GM12878 (cell line): ENCODE measurements at regions not wholly inside any gene's neighbourhood (a gene's known extent, or its start where the extent isn't known, plus 50 kb on each side); places are given as distances from the start of the nearest gene placed in this dataset.

Experiments used
- ATAC-seq: fragments of 200-7000 bp; cut with Tn5 transposase; 3 replicates; pipeline ENCODE4 v1.9.1; 2020; ENCODE audit warnings: mild to moderate bottlenecking, moderate library complexity
- BruUV-seq: library from RNA; stranded (reverse); fragments of 400-500 nt; replicated peaks from 2 replicates; lab custom pipeline; 2021; lab: Mats Ljungman, UMichigan
- CTCF ChIA-PET: fragments of 300-600 bp; sonication (Branson Sonifier 250); formaldehyde crosslinking; extraction: SDS; loops from one replicate; lab custom pipeline; 2021; ENCODE audit warnings: inconsistent platforms; lab: Yijun Ruan, JAX
- POLR2A ChIA-PET: fragments of 350-600 bp; formaldehyde crosslinking; extraction: SDS; loops from one replicate; lab custom pipeline; 2021; ENCODE audit warnings: inconsistent platforms; lab: Charles Lee
- RAD21 ChIA-PET: fragments of 300-600 bp; sonication (Branson Sonifier 250); formaldehyde crosslinking; loops from one replicate; lab custom pipeline; 2023; ENCODE audit warnings: antibody characterized with exemption; ENCODE audit not compliant: unreplicated experiment; lab: Charles Lee
- SMC1A ChIA-PET: fragments of 300-600 bp; sonication (Branson Sonifier 250); formaldehyde crosslinking; loops from one replicate; lab custom pipeline; 2023; ENCODE audit not compliant: unreplicated experiment, uncharacterized antibody; lab: Charles Lee
- DNase-seq: peaks from one replicate; pipeline ENCODE4 v3.0.0-alpha.2; 2011; ENCODE audit warnings: low read depth, low spot score
- FAIRE-seq: peaks from 3 replicates; lab custom pipeline; 2011; peaks lifted over from hg19 to GRCh38; lab: Jason Lieb, UNC
- H2AFZ ChIP-seq: 2 replicates; pipeline ENCODE4 v1.6.0; 2011; ENCODE audit warnings: low read depth, low read length, control low read depth; ENCODE audit not compliant: control insufficient read depth
- H3K27ac ChIP-seq: 2 replicates; pipeline ENCODE4 v1.5.1; 2011; ENCODE audit warnings: control low read depth; ENCODE audit not compliant: control insufficient read depth, insufficient read depth
- H3K27me3 ChIP-seq, 2 experiments: replicated peaks in 1 of 2; 2 replicates each; pipeline versions ENCODE4 v1.6.0 to v1.6.1; 2011; ENCODE audit warnings: low read length in 1 of 2; ENCODE audit not compliant: control insufficient read depth in 2 of 2, insufficient read depth in 2 of 2
- H3K36me3 ChIP-seq, 2 experiments: 2 replicates each; pipeline ENCODE4 v1.5.1; 2011; ENCODE audit warnings: low read length in 1 of 2; ENCODE audit not compliant: control insufficient read depth in 2 of 2, insufficient read depth in 2 of 2
- H3K4me1 ChIP-seq: 2 replicates; pipeline ENCODE4 v1.6.1; 2011; ENCODE audit warnings: mild to moderate bottlenecking, low read length, moderate library complexity, mixed read lengths; ENCODE audit not compliant: control insufficient read depth, insufficient read depth
- H3K4me2 ChIP-seq: 2 replicates; pipeline ENCODE4 v1.6.0; 2011; ENCODE audit warnings: control low read depth; ENCODE audit not compliant: control insufficient read depth, insufficient read depth
- H3K4me3 ChIP-seq: fragments of 200-600 bp; sonication (generic); 2 replicates; pipeline ENCODE4 v1.5.1; 2016
- H3K79me2 ChIP-seq: 2 replicates; pipeline ENCODE4 v1.6.0; 2011; ENCODE audit warnings: low read length; ENCODE audit not compliant: control insufficient read depth, insufficient read depth
- H3K9ac ChIP-seq: 2 replicates; pipeline ENCODE4 v1.8.0; 2011; ENCODE audit warnings: low read length, control low read depth, mixed read lengths; ENCODE audit not compliant: control insufficient read depth, insufficient read depth
- H3K9me3 ChIP-seq: replicated peaks from 3 replicates; pipeline ENCODE4 v1.5.1; 2011; ENCODE audit warnings: mild to moderate bottlenecking, low read length; ENCODE audit not compliant: control insufficient read depth, insufficient read depth
- H4K20me1 ChIP-seq: 2 replicates; pipeline ENCODE4 v1.6.0; 2011; ENCODE audit not compliant: control insufficient read depth, insufficient read depth
- ASH2L ChIP-seq: fragments of 300-600, 200-600 bp; sonication (generic); IDR thresholded peaks from 2 replicates; pipeline ENCODE4 v1.6.1; 2017; ENCODE audit warnings: low read depth, mild to moderate bottlenecking, borderline replicate concordance
- ATF2 ChIP-seq: IDR thresholded peaks from 2 replicates; pipeline ENCODE4 v1.6.1; 2012; ENCODE audit warnings: low read length, inconsistent platforms
- BRCA1 ChIP-seq: IDR thresholded peaks from 2 replicates; pipeline ENCODE4 v1.6.1; 2011; ENCODE audit warnings: low read depth, low read length, improper control_type of control experiment
- HDAC2 ChIP-seq: fragments of 200-600 bp; sonication (generic); IDR thresholded peaks from 2 replicates; pipeline ENCODE4 v1.6.1; 2017
- IKZF2 ChIP-seq, 2 experiments: fragments of 450-650 bp; IDR thresholded peaks; 2 replicates each; pipeline ENCODE4 v1.6.1; 2017; ENCODE audit warnings: mild to moderate bottlenecking in 2 of 2, moderate library complexity in 2 of 2
- KLF5 ChIP-seq: fragments of 450-650 bp; IDR thresholded peaks from 2 replicates; pipeline ENCODE4 v1.6.1; 2014; ENCODE audit warnings: mild to moderate bottlenecking; ENCODE audit not compliant: partially characterized antibody
- MAX ChIP-seq: IDR thresholded peaks from 2 replicates; pipeline ENCODE4 v1.6.1; 2012; ENCODE audit warnings: low read depth, low read length, improper control_type of control experiment
- MLLT1 ChIP-seq: fragments of 450-650 bp; IDR thresholded peaks from 2 replicates; pipeline ENCODE4 v1.6.1; 2016; ENCODE audit warnings: mild to moderate bottlenecking
- MTA2 ChIP-seq: fragments of 450-650 bp; IDR thresholded peaks from 2 replicates; pipeline ENCODE4 v1.6.1; 2016; ENCODE audit warnings: low read depth, mild to moderate bottlenecking, moderate library complexity
- MXI1 ChIP-seq: fragments of 150-350 bp; IDR thresholded peaks from 2 replicates; pipeline ENCODE4 v1.6.1; 2011; ENCODE audit warnings: low read depth, mild to moderate bottlenecking, inconsistent platforms, low read length, improper control_type of control experiment
- NFIC ChIP-seq: IDR thresholded peaks from 2 replicates; pipeline ENCODE4 v1.6.1; 2012; ENCODE audit warnings: low read depth, mild to moderate bottlenecking, inconsistent platforms, low read length, moderate library complexity
- NRF1 ChIP-seq: conservative IDR thresholded peaks from 2 replicates; pipeline ENCODE4 v1.6.1; 2011; ENCODE audit warnings: mild to moderate bottlenecking, low read depth, low read length, improper control_type of control experiment
- RB1 ChIP-seq: fragments of 450-650 bp; formaldehyde crosslinking; IDR thresholded peaks from 2 replicates; pipeline ENCODE4 v1.6.1; 2017; ENCODE audit warnings: mild to moderate bottlenecking, borderline replicate concordance
- SREBF2 ChIP-seq: IDR thresholded peaks from 2 replicates; pipeline ENCODE4 v1.6.1; 2012; ENCODE audit warnings: mild to moderate bottlenecking, low read length
- TBL1XR1 ChIP-seq: IDR thresholded peaks from 2 replicates; pipeline ENCODE4 v1.6.1; 2012; ENCODE audit warnings: low read depth, low read length, improper control_type of control experiment
- TCF12 ChIP-seq: IDR thresholded peaks from 2 replicates; pipeline ENCODE4 v1.6.1; 2011; ENCODE audit warnings: low read depth, mild to moderate bottlenecking, low read length
- TCF3 ChIP-seq: IDR thresholded peaks from 2 replicates; pipeline ENCODE4 v1.6.1; 2012; ENCODE audit warnings: low read depth, mild to moderate bottlenecking, low read length, borderline replicate concordance; ENCODE audit not compliant: insufficient read depth
- ZNF24 ChIP-seq: fragments of 450-650 bp; IDR thresholded peaks from 2 replicates; pipeline ENCODE4 v1.6.1; 2017; ENCODE audit warnings: antibody characterized with exemption, mild to moderate bottlenecking
- ZNF592 ChIP-seq: fragments of 450-650 bp; IDR thresholded peaks from 2 replicates; pipeline ENCODE4 v1.6.1; 2017; ENCODE audit warnings: mild to moderate bottlenecking, moderate library complexity
- WGBS: methylation state at CpG from one replicate; pipeline ENCODE4 v1.1.6; 2016; ENCODE audit warnings: low lambda C conversion rate; ENCODE audit not compliant: insufficient replicate concordance, insufficient coverage; ENCODE audit errors: missing lambda C conversion rate; 5-methylcytosine and 5-hydroxymethylcytosine counted together
- in situ Hi-C: fragments of 300-500 bp; cut with MboI; formaldehyde crosslinking; loops from 9 replicates; pipeline ENCODE4 v1.14.3; 2018; ENCODE audit warnings: mixed read lengths
- intact Hi-C: fragments of 100-400 bp; cut with micrococcal nuclease; formaldehyde crosslinking; loops from one replicate; pipeline ENCODE4 v1.14.2; 2022; ENCODE audit not compliant: unreplicated experiment

GRCh38 chr2:185441486-185442005, 297.1 kb upstream of the FSIP2 start (continued):
- TF ChIP-seq TCF12 (no peak), IKZF2 (IDR thresholded peaks at IDR 0.05) (no peak), BRCA1 (no peak), ASH2L (no peak), MTA2 (no peak), MXI1 (no peak)

- in situ Hi-C loops (no loop called here), intact Hi-C loops (no loop called here)
- Histone ChIP-seq H3K4me2 (no peak overlapping the region), H3K27me3 (no peaks in the 10 kb centered on the region), H3K4me1 (no peaks in the 10 kb centered on the region), H3K4me3 (no peak overlapping the region), H3K79me2 (no peaks in the 10 kb centered on the region), H4K20me1 (no peaks in the 10 kb centered on the region), H3K27ac (no peak overlapping the region), H3K36me3 (no peaks in the 10 kb centered on the region), H3K9me3 (no peaks in the 10 kb centered on the region), H2AFZ (no peak overlapping the region), H3K9ac (no peak overlapping the region)
- BruUV-seq = no TSS peak
- SMC1A ChIA-PET = no interaction called here
- 56% methylated on average over 2 of the region's 2 CpGs for WGBS
- RAD21 ChIA-PET = no interaction called here
- CTCF ChIA-PET = no interaction called here
- POLR2A ChIA-PET = no interaction called here
- no peak for FAIRE-seq
- no peak for ATAC-seq
- DNase-seq = no peak
- TF ChIP-seq KLF5 (no peak), MXI1 (no peak), ZNF24 (no peak), HDAC2 (no peak), ZNF592 (no peak), RB1 (no peak), TBL1XR1 (no peak), NRF1 (no peak), SREBF2 (no peak), ATF2 (no peak), NFIC (no peak), MAX (no peak), TCF3 (no peak), MLLT1 (no peak)
These were observed 282.1 kb upstream of the FSIP2 start for GRCh38 chr2:185456517-185456916.
